ENCODE measurements at regions not wholly inside any gene's neighbourhood (a gene's known extent, or its start where the extent isn't known, plus 50 kb on each side); places are given as distances from the start of the nearest gene placed in this dataset.
A peak's percentile ranks its signal among the peaks of the same experiment; 100 is the strongest.

- intact Hi-C loops (cut with micrococcal nuclease): no loop called here
- no peak for DNase-seq
- ATAC-seq: no peak
Measured at GRCh38 chr10:129272866-129273650, 194.0 kb upstream of the MGMT start.

GRCh38 chr10:129273860-129274259, 193.2 kb upstream of the MGMT start:
- intact Hi-C loops (cut with micrococcal nuclease): no loop called here
- no peak for DNase-seq
- no peak for ATAC-seq

- intact Hi-C loops (cut with micrococcal nuclease): no loop called here
- no peak for ATAC-seq
- DNase-seq: no peak
Measured at GRCh38 chr10:129274748-129275474, 192.1 kb upstream of the MGMT start.

- ATAC-seq: no peak
- intact Hi-C loops (cut with micrococcal nuclease): no loop called here
Measured at GRCh38 chr10:129275886-129276285, 191.2 kb upstream of the MGMT start.

GRCh38 chr10:129277084-129277483, 190.0 kb upstream of the MGMT start:
- intact Hi-C loops (cut with micrococcal nuclease): no loop called here
- peak; percentile 47 for ATAC-seq
- DNase-seq: peak; percentile 60

More at GRCh38 chr10:129275886-129276285, 191.2 kb upstream of the MGMT start:
- no peak for DNase-seq

DNA sequence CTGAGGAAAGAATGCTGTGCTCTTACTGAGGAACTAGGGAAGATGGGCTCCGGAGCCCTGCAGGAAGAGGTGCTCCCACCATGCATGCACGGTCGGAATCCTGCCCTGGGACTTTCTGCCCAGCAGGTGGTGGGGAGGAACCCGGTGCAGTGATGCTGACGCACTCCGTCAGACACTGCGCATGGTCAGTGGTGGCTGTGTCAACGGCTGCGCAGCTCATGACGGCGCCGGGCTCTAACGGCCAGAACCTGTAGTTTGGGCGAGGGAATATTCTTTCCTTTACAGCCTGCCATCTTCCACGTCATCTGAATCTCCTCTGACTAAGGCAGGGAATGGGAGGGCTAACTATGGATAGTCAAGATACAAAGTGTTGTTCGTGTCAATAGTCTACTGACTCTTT, 189.2 kb upstream of the MGMT start:
- no peak for ATAC-seq
- intact Hi-C loops (cut with micrococcal nuclease): no loop called here
- DNase-seq: no peak

GRCh38 chr10:129278686-129279085, 188.4 kb upstream of the MGMT start:
- intact Hi-C loops (cut with micrococcal nuclease): no loop called here

GRCh38 chr10:129279446-129280154, 187.4 kb upstream of the MGMT start:
- ATAC-seq (no peak), DNase-seq (no peak)
- intact Hi-C loops (cut with micrococcal nuclease): no loop called here

More at GRCh38 chr10:129278686-129279085, 188.4 kb upstream of the MGMT start:
- no peak for ATAC-seq
- no peak for DNase-seq

GRCh38 chr10:129280155-129280502, 186.9 kb upstream of the MGMT start:
- ATAC-seq (peak; percentile 70), DNase-seq (no peak)
- intact Hi-C loops (cut with micrococcal nuclease): no loop called here

DNA sequence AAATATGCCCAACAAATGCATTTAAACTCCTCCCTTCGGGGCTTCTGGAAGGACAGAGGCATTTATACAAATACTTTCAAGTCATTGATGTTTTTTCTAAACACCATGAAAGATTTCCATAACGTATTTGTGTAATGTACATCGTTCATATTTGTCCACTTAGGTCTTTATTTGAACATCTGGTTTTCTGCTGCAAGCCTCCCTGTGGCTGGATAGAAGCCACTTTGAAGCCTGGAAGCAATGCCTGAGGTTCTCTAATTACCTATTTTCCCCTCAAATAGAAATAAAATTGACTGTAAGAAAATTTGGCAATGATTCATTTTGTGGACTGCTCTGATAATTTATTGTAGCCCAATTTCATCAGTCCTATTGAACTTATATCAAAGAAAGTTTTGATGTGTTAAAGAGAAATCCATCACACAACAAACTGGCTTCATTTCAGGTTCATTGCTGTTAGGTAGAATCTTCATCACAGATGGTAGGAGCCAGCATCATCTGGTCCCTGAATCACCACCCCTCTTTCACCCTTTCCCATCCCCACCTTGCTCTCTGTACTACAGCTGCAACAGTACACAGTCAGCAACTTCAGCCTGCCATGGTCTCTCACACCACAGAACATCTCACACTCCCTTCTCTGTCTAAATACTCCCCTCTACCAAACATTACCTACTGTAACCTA, 186.0 kb upstream of the MGMT start:
- intact Hi-C loops (cut with micrococcal nuclease): no loop called here
- no peak for DNase-seq
- no peak for ATAC-seq

- no peak for DNase-seq
- no peak for ATAC-seq
- intact Hi-C loops (cut with micrococcal nuclease): no loop called here
Measured at GRCh38 chr10:129285459-129285858, 181.6 kb upstream of the MGMT start.

DNA sequence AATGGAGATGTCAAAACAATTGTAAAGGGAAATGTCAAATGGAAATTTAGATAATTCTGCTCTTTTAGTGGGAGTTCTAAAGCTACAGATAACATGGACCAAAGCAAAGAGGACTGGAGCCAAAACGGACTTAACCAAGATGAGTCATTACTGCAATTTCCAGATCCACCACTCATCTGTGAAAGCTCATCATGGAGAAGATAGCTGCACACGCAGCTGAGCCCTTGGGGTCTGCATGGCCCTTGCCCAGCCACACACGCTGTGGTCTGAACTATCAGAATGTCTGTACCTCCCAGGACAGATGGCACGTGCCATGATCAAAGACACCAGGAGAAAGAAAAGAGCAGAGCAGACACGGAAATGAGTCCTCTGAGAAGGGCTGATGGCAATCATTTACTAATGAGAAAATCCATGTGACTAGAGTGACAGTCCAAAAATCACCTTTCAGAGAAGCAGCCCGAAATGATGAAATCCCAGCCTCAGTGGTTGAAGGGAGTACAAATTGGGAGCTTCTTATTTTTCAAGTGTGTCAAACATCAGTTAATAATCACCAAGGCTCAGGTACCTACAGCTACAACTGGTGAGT, 177.9 kb upstream of the MGMT start:
- DNase-seq: peak; percentile 31
- intact Hi-C loops (cut with micrococcal nuclease): no loop called here
- ATAC-seq: peak; percentile 48

DNA sequence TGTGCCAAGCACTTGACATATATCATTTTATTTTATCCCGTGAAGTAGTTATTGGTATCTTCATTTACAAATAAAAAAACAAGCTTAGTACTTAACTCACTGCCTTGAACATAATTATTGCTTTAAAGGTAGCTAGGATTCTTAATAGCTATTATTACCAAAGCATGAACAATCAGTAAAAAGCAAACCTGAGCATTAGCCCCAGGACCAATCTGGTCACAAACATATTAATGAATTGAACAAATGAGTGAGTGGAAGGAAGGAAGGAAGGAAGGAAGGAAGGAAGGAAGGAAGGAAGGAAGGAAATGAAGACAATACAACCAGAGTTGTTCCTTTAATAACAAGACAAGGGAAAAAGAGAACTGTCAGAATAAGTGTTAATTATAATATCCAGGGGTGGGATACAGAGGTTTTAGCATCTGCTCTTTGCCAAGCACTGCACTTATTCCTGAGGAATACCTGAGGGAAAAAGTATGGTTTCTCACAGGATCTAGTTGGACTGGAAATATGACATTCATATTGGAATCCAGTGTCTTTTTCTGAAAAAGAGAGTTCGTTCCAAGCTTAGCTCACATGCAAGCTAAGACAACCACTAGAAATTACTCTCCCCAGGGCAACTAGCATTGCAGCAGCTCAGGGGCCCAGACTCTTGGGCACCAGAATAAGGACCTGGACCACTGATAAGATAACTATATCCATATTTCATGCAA, 172.9 kb upstream of the MGMT start:
- intact Hi-C loops (cut with micrococcal nuclease): no loop called here
- ATAC-seq: no peak

GRCh38 chr10:129294944-129295343, 172.1 kb upstream of the MGMT start:
- ATAC-seq (no peak), DNase-seq (no peak)
- intact Hi-C loops (cut with micrococcal nuclease): no loop called here

More for the DNA sequence above, 172.9 kb upstream of the MGMT start:
- no peak for DNase-seq

DNA sequence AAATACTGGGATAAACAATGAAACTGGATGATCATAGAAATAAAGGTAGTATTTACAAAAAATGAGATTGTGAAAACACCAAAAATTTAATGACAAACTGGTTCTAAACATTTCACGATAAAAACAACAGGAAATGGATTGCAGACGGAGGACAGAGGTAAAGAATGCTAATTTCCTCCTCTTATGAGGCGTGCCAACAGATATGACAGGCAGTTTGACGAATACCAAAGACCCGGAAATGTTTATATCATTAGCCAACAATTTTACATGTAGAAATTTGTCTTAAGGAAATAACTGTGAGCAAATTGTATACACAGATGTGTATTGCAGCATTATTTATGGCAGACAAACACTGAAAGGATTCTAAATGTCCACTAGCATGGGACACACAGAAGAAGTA, 162.0 kb upstream of the MGMT start:
- intact Hi-C loops (cut with micrococcal nuclease): no loop called here
- no peak for ATAC-seq
- no peak for DNase-seq

DNA sequence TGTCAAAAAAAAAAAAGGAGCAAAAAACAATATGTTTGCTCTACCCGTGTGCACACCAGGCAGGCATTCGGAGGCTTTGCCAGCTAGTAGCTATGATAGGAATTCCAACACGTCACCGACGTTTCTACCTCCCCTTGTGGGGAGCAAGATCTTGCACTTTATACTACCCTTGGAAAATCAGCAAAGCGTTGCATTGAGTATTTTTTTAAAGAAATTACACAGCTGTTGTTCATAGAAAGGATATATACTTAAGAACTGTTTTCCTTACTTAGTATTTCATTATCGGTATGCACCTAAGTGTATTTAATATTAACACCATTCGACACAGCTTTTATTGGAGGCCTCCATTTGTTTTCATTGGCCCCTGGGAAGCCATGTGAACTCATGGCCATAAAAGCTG, 159.9 kb upstream of the MGMT start:
- intact Hi-C loops (cut with micrococcal nuclease): no loop called here
- ATAC-seq (no peak), DNase-seq (no peak)

GRCh38 chr10:129308953-129309564, 158.0 kb upstream of the MGMT start:
- DNase-seq: no peak
- intact Hi-C loops (cut with micrococcal nuclease): no loop called here
- ATAC-seq: no peak

- intact Hi-C loops (cut with micrococcal nuclease): no loop called here
- DNase-seq (no peak), ATAC-seq (no peak)
Measured at GRCh38 chr10:129309565-129309964, 157.5 kb upstream of the MGMT start.
